GM18951 (cell line): ENCODE measurements at regions not wholly inside any gene's neighbourhood (a gene's known extent, or its start where the extent isn't known, plus 50 kb on each side); places are given as distances from the start of the nearest gene placed in this dataset.

Source experiments
- POLR2A ChIP-seq: IDR thresholded peaks from 4 replicates; pipeline ENCODE4 v1.6.1; 2011; ENCODE audit warnings: mild to moderate bottlenecking; ENCODE audit not compliant: insufficient read length, insufficient read depth; ENCODE audit errors: extremely low read depth
- in situ Hi-C: fragments of 300-500 bp; cut with MboI; formaldehyde crosslinking; loops from one replicate; pipeline ENCODE4 v1.12.0; 2022; ENCODE audit warnings: low sequenced_read_pairs, mixed read lengths, inconsistent platforms; ENCODE audit not compliant: unreplicated experiment

DNA sequence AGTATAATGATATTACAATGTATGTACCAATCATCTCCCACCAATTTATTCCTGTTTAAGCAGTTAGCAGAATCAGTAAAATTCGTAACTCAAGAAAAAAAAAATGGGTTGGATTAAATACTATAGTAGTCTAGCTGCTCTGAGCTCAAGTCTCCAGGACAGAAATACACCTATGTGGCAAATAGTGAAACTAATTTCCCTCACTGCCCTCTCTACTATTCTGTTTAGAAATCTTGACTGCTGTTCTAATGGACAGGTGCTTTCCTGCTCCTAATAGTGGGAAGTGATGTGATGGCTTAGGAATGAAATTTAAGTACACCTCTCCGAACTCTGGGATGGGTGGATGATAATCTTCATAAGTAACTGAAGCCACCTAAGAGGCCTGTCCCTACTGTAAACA lies 175.7 kb downstream of the KCNJ2 start:
- in situ Hi-C loops, result no loop called here

DNA sequence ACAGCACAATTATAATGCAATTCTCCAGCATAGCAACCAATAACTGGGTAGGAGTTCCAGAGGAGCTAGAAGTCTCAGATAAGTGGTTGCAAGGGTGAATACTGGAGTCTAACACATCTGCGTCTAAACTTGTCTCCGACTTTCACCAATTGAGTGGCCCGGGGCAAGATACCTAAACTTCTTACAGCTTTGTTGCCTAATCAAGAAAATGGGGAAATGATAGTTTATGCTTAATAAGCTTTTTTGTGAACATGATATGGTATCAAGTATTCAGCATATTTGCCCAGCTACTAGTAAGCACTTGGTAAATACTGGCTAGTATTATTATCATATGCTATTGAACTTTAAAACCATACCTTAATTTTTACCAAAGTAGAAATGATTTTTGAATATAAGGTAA lies 183.5 kb downstream of the KCNJ2 start:
- no peak for TF ChIP-seq POLR2A
- in situ Hi-C loops, result no loop called here

More for the DNA sequence above, 175.7 kb downstream of the KCNJ2 start:
- TF ChIP-seq POLR2A, result no peak

DNA sequence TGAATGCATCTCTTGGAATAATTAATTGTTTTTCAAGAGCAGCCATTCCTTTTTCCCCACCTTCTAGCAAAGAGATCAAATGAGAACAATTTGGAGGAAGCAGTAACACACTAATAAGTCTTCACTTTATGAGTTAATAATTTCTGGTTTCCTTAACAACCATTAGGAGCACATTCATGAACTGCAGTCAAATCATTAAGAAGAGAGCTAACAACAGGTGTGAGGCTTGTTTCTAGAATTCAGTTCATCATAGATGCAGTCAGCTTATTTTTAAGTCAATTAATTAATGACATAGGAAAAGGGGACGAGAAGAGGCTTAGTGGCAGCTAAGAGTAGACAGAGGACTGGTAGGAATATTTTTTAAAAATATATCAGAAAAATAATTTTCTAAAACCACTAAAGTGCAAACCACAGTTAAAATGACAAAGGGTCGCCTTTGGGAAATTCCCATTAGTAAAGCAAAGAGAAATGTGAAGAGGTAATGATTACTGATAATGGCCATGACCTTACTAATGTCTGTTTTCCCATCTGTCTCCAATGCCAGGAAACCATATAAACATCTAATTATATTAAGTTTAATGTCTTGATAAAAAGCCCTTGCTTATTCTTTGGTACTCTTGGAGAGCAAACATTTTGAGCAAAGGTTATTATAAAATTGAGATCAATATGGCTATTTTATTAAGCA lies 184.2 kb downstream of the KCNJ2 start:
- no peak for TF ChIP-seq POLR2A
- in situ Hi-C loops, result no loop called here

DNA sequence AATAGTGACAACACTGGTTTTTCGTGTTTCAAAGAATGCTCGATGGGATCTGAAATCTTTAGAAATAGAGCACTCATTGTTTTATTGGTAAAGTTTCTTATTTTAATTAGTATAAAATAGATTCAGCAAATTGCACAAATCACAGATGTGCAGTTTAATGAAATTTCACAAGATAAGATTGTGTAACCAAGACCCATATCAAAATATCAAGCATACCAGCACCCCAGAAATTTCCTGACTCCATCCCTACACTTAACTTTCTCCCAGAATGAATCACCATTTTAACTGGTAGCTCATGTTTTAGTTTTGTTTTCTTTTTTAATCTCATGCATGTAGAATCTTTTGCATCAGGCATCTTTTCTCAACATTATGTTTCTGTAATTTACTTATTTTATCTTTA lies 185.9 kb downstream of the KCNJ2 start:
- no peak for TF ChIP-seq POLR2A

DNA sequence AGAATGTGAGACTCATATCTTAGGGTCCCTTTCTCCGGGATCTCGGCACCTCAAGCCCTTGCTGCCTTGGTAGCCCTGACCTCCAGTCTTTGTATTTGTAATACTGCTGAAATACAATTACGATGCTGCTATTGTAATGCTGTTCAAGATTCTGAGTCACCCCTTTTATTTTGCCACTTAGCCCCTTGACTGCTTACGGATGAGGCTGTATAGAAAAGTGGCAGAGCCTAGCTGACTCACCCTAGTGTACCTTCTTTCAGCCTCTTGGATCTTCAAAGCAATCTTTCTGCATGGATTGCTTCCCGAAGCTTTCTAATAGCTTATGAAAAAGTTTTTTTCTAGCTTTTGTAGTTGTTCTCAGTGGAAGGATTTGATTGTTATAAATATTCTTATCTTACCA lies 187.9 kb downstream of the KCNJ2 start:
- in situ Hi-C loops, result no loop called here
- no peak for TF ChIP-seq POLR2A

More for the DNA sequence above, 185.9 kb downstream of the KCNJ2 start:
- in situ Hi-C loops, result no loop called here

DNA sequence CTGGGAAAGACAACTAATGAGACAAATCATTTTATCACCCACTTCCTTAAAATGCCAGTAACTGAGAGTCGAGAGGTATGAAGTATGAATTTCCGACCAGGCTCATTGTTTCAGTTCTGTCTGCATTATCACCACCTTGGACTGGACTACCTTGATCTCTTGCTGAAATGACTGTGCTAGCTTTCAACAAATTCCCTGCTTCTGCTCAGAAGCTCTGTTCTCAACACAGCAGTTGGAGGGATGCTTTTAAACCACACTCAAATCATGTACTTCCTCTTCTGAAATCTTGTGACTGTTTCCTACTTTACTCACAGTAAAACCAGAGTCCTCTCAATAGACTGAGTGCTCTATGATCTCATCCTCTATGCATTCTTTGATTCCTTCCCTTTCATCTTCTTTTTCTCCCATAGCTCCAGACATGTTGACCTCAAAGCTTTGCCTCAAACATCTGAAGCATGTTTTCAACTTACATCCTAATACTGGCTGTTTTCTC lies 195.8 kb downstream of the KCNJ2 start:
- no peak for TF ChIP-seq POLR2A
- in situ Hi-C loops, result no loop called here

DNA sequence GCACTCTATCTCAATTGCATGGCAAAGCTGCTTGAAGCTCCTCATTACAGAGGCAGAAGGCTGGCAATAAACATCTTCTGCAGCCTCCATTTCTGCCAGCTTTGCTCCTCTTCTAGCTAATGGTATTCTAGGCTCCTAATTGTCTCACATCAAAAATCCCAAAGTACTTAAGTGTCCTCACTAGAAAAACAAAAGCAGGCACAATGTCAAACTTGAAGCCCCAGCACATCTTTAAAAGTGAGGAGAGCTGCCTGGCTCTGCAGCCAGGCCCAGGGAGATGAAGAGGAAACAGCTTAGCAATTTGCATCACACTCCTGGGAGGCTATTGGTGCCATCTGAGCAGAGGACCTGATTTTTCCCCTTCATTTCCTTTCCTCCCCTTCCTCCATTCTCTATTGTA lies 197.1 kb downstream of the KCNJ2 start:
- TF ChIP-seq POLR2A, result no peak
- in situ Hi-C loops, result no loop called here

DNA sequence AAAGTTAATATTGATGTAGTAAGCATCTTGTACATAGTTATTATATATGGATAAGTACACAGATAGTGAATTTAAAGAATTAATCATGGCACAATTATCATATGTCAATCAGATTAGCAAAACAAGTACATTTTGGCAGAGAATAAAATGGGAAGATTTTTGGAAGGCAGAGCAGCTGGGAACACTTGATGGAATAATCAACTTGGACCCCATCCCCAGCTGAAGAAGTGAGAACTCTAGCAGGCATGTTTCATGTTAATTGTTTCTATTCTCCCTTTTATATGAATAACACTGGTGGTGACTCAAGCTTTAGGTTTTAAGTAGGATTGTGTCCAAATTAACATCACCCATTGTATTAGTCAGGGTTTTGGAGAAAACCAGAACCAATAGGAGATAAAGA lies 198.7 kb downstream of the KCNJ2 start:
- in situ Hi-C loops, result no loop called here
- TF ChIP-seq POLR2A, result no peak

DNA sequence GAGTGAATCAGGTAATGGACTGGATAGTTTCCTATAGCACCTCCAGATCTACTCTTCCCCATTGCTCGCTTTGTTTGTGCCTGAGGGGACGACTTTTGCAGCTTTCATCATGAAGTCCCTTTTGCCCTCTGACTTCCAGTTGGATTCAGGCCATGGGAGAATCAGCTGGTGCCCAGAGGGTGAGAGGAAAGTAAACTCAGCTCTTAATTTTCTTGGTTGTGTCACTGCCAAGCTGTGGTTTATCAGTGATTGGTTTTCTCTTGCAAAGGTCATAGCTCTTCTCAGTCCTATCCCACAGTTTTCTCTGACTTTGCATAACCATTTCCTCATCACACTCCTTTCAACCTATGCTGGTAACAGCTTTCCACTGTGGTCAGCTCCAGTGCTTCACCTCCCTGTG lies 200.1 kb downstream of the KCNJ2 start:
- TF ChIP-seq POLR2A, result no peak
- in situ Hi-C loops, result no loop called here

DNA sequence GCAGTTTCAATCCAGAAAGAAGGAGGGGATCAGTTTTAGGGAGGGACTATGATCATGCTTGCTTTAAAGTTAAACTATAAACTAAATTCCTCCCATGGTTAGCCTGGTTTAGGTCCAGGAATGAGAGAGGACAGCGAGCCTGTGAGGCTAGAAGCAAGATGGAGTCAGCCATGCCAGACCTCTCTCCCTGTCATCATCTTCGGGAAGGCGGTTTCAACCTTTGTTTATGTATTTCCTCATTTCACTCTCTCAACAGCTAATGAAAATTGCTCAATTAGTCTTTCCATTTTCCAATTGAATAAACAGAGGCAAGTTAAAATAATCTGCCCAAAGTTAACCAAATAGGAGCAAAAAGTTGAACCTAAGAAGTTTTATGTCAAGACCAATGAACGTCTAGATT lies 201.5 kb downstream of the KCNJ2 start:
- in situ Hi-C loops, result no loop called here
- TF ChIP-seq POLR2A, result no peak

DNA sequence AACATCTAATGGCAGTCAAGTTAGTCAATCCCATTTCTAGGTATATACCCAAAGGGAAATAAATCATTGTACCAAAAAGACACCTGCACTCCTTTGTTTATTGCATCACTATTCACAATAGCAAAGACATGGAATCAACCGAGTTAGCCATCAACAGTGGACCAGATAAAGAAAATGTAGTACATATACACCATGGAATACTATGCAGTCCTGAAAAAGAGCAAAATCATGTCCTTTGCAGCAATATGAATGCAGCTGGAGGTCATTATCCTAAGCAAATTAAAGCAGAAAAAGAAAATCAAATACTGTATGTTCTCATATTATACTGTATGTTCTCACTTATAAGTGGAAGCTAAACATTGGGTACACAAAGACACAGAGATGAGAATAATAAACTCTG lies 204.0 kb downstream of the KCNJ2 start:
- TF ChIP-seq POLR2A, result no peak
- in situ Hi-C loops, result no loop called here

DNA sequence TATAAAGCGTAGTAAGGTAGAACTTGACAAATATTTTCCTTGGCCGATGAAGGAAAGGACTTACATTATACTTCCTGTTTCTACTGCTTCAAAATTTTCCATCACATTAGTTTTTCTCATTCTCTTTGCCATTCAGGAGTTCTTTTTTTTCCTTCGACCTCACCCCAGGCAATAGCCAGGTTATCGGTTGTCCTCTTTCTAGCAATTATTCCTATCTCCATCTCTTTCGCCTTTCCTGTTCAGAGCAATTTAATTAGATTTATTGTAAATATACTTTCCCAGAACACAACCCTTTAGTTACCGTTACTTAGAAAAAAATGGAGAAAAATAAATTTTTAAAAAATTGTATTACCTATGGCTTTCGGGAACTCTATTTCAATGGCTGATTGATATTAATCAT lies 205.2 kb downstream of the KCNJ2 start:
- TF ChIP-seq POLR2A, result no peak
- in situ Hi-C loops, result no loop called here

DNA sequence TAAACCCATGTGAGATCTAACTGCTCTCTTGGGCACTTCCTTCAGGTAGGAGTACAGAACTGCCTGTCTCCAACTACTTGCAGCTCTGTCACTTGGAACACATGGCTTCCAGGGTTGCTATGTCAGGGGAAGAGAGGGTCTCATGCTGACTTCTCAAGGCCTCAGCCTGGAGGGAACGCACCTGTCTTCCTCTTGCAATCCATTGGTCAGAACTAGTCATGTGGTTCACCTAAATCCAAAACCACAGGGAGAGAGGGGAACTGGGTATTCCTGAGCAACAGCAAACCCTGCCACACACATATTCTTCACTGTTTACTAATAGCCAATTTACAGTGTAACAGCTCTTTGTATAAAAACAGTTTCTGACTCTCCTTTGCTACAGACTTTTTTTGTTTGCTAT lies 206.1 kb downstream of the KCNJ2 start:
- no peak for TF ChIP-seq POLR2A
- in situ Hi-C loops, result no loop called here

DNA sequence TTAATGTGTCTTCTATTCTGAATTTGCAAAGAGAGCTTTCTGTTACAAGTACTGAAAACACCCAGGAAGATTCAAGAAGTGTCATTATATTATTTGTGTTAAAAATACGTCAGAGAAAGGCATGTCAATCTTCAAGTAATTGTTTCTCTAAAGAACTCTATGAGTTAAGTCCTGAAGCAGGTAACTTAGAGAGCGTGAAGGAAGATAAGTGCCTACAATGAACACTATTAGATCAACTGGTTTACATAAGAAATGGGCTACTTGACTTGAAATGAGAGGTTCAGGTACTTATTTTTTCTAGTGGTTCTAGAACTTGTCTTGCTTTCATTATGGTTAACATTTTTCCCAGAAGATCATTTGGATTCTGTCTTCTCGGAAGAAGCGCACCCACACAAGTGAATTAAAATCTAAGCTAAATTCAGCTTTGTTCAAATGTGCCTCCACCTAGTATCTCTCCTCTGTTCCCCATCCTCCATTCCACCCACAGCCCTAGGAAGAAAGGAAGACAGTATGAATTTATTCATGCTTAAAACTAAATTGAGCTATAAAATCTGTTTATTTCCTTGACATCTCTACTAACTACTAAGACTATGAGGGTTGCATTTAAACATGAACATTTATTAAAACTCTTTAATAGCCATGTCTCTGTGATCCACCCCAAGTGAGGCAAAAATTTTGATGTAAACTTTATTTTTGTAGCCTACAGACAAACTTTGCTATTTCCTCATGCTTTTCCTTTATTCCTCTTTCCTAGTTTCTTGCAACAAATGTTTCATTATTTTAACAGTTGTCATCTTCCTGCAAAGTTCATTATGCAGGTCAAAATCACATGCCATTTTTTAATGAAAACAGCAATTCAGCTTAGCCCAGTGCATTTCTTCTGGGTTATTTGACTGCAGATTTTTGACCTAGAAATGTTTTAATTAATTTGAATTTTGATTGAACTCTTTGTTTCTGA lies 206.8 kb downstream of the KCNJ2 start:
- TF ChIP-seq POLR2A, result no peak
- in situ Hi-C loops, result no loop called here
